ENCODE measurements at regions not wholly inside any gene's neighbourhood (a gene's known extent, or its start where the extent isn't known, plus 50 kb on each side); places are given as distances from the start of the nearest gene placed in this dataset.

DNA sequence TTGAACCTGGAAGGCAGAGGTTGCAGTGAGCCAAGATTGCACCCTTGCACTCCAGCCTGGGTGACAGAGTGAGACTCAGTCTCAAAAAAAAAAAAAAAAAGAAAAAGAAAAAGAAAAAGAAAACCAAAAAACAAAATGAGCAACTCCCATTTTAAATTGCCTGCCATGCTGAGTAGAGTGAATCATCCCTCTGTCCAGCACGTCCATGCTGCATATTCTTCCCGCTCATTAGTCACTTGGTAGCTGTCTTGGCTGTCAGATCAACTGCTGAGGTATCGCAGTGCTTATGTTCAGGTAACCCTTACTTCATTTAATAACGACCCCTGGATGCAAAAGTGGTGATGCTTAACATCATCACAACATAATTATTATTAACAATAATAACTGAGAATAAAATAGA lies 60.7 kb upstream of the SMOX start:
- TF ChIP-seq, protein P1, sequence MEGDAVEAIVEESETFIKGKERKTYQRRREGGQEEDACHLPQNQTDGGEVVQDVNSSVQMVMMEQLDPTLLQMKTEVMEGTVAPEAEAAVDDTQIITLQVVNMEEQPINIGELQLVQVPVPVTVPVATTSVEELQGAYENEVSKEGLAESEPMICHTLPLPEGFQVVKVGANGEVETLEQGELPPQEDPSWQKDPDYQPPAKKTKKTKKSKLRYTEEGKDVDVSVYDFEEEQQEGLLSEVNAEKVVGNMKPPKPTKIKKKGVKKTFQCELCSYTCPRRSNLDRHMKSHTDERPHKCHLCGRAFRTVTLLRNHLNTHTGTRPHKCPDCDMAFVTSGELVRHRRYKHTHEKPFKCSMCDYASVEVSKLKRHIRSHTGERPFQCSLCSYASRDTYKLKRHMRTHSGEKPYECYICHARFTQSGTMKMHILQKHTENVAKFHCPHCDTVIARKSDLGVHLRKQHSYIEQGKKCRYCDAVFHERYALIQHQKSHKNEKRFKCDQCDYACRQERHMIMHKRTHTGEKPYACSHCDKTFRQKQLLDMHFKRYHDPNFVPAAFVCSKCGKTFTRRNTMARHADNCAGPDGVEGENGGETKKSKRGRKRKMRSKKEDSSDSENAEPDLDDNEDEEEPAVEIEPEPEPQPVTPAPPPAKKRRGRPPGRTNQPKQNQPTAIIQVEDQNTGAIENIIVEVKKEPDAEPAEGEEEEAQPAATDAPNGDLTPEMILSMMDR (IDR thresholded peaks at IDR 0.05 in 8 of 11, conservative IDR thresholded peaks at IDR 0.05 in 3 of 11): no peak
- TF ChIP-seq POLR2A (IDR thresholded peaks at IDR 0.05): no peak
- TF ChIP-seq POLR2AphosphoS5 (IDR thresholded peaks at IDR 0.05): no peak

Data from spleen (tissue), 7 donors.